ENCODE measurements at regions not wholly inside any gene's neighbourhood (a gene's known extent, or its start where the extent isn't known, plus 50 kb on each side); places are given as distances from the start of the nearest gene placed in this dataset.
A peak's percentile ranks its signal among the peaks of the same experiment; 100 is the strongest.

DNA sequence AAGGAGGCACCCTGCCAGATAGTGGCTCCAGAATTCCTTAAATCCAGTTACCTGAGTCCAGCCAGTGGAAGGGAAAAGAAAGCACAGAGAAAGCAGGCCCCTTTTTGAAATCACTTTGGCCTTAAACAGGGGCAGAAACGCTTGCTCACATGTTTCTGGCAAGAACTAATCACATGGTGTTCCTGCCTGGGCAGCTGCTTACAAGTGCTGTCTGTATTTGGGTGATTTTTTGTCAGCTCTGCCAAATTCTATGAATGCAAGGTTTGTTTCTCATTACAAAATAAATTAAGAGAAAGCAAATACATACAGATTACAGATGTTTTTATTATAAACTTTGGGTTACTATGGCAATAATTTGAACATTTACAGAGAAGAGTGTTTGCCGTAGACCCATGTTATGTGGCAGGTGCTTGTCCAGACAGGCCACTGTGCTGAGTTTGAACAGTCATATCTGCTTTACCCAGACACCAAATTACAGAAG, 1237.8 kb downstream of the SLITRK5 start:
- Mint-ChIP-seq H3K36me3 (no peaks in the 10 kb centered on the region), H3K4me1 (no peaks in the 10 kb centered on the region), H3K4me3 (no peak overlapping the region), H3K27ac (no peak overlapping the region), H3K27me3 (ENCODE audit: low read depth in 2 of 2) (no peaks in the 10 kb centered on the region), H3K9me3 (peaks cover 0 to 8% of the 10 kb centered on the region in 2 donors)
- Histone ChIP-seq H3K4me1 (ENCODE audit: control insufficient read depth, insufficient read depth, low read length) (no peaks in the 10 kb centered on the region), H3K36me3 (ENCODE audit: control insufficient read depth, insufficient read depth, low read length) (no peaks in the 10 kb centered on the region), H3K4me3 (ENCODE audit: low read length) (no peak overlapping the region), H3K27me3 (ENCODE audit: control insufficient read depth, insufficient read depth, low read length) (no peaks in the 10 kb centered on the region), H3K9me3 (ENCODE audit: control insufficient read depth, insufficient read depth, low read length) (no peaks in the 10 kb centered on the region), H3K27ac (ENCODE audit: low read length) (no peak overlapping the region)
- no peak for ATAC-seq
- no peak for DNase-seq
- TF ChIP-seq, protein P1, sequence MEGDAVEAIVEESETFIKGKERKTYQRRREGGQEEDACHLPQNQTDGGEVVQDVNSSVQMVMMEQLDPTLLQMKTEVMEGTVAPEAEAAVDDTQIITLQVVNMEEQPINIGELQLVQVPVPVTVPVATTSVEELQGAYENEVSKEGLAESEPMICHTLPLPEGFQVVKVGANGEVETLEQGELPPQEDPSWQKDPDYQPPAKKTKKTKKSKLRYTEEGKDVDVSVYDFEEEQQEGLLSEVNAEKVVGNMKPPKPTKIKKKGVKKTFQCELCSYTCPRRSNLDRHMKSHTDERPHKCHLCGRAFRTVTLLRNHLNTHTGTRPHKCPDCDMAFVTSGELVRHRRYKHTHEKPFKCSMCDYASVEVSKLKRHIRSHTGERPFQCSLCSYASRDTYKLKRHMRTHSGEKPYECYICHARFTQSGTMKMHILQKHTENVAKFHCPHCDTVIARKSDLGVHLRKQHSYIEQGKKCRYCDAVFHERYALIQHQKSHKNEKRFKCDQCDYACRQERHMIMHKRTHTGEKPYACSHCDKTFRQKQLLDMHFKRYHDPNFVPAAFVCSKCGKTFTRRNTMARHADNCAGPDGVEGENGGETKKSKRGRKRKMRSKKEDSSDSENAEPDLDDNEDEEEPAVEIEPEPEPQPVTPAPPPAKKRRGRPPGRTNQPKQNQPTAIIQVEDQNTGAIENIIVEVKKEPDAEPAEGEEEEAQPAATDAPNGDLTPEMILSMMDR (IDR thresholded peaks at IDR 0.05) = no peak
- WGBS (ENCODE audit: insufficient coverage) = 55% methylated on average over 2 of the region's 2 CpGs
- intact Hi-C loops (cut with micrococcal nuclease) = no loop called here

DNA sequence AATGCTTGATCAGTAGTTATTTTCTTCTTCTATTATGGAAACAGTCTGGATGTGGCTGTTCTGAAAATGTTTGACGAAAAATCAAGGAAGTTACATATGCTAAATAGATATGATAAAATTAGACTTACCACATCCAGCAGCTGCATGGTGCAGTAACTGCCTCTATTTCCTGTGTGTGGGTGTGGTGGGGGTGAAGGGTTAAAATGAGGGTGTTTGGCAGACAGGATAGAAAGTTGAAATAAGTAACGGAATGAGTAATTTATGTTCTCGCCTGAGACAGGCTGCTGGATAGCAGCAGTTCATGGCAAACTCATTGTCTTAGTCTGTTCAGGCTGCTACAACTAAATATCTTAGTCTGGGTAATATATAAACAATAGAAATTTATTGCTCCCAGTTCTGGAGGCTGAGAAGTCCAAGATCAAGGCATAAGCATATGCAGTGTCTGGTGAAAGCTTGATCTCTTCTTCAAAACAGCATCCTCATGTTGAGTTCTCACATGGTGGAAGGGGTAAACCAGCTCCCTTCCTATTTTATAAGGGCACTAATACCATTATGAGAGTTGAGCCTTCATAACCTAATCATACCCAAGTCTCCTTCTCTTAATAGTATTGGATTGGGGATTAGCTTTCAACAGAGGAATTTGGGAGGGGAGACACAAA, 1248.9 kb downstream of the SLITRK5 start:
- DNase-seq = no peak
- Histone ChIP-seq H3K36me3 (ENCODE audit: control insufficient read depth, insufficient read depth, low read length) (no peaks in the 10 kb centered on the region), H3K27ac (ENCODE audit: low read length) (peak overlapping the region; percentile 6), H3K4me1 (ENCODE audit: control insufficient read depth, insufficient read depth, low read length) (peaks cover 8% of the 10 kb centered on the region), H3K4me3 (ENCODE audit: low read length) (no peak overlapping the region), H3K27me3 (ENCODE audit: control insufficient read depth, insufficient read depth, low read length) (no peaks in the 10 kb centered on the region), H3K9me3 (ENCODE audit: control insufficient read depth, insufficient read depth, low read length) (no peaks in the 10 kb centered on the region)
- Mint-ChIP-seq H3K27me3 (ENCODE audit: low read depth in 2 of 2) (no peaks in the 10 kb centered on the region), H3K4me1 (peaks cover 29 to 33% of the 10 kb centered on the region in 2 donors), H3K4me3 (peak overlapping the region; percentile 79), H3K27ac (peak overlapping the region; percentile 82 to 88), H3K9me3 (peaks cover 0 to 3% of the 10 kb centered on the region in 2 donors), H3K36me3 (peaks cover 8% of the 10 kb centered on the region)
- 0% methylated on average over 2 of the region's 3 CpGs for WGBS (ENCODE audit: insufficient coverage)
- TF ChIP-seq, protein P1 (IDR thresholded peaks at IDR 0.05) = no peak
- intact Hi-C loops (cut with micrococcal nuclease) = no loop called here
- ATAC-seq = peak; percentile 91 to 93 (median 93)

DNA sequence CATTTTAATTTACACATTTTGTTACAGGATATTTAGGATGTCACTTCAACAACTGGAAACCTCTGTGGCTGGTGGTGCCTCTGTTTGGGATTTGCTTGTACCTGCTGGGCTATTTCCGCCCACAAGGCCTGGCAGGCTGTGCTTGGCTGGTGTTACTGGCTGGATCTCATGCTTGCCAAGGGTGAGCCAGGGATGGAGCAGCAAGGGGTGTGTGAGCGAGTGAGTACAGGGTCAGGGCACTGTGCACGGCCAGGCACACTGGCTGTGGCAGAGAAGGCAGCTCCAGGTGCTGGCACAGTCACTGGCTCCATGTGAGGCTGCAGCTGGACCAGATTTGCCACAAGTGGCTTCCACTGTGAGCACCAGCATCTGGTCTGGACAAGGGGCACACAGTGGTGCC, 1254.8 kb downstream of the SLITRK5 start:
- WGBS (ENCODE audit: insufficient coverage) = 90% methylated on average over 3 of the region's 3 CpGs
- intact Hi-C loops (cut with micrococcal nuclease) = no loop called here
- Mint-ChIP-seq H3K27me3 (ENCODE audit: low read depth in 2 of 2) (no peaks in the 10 kb centered on the region), H3K4me3 (no peak overlapping the region), H3K9me3 (no peaks in the 10 kb centered on the region), H3K27ac (no peak overlapping the region), H3K4me1 (peaks cover 5 to 6% of the 10 kb centered on the region in 2 donors), H3K36me3 (no peaks in the 10 kb centered on the region)
- H3K27me3 ChIP-seq (ENCODE audit: control insufficient read depth, insufficient read depth, low read length) = no peaks in the 10 kb centered on the region
- peaks cover 15% of the 10 kb centered on the region for H3K9me3 ChIP-seq (ENCODE audit: control insufficient read depth, insufficient read depth, low read length)
- TF ChIP-seq, protein P1 (IDR thresholded peaks at IDR 0.05) = no peak
- no peaks in the 10 kb centered on the region for H3K36me3 ChIP-seq (ENCODE audit: control insufficient read depth, insufficient read depth, low read length)
- H3K27ac ChIP-seq (ENCODE audit: low read length) = no peak overlapping the region
- H3K4me3 ChIP-seq (ENCODE audit: low read length) = no peak overlapping the region
- H3K4me1 ChIP-seq (ENCODE audit: control insufficient read depth, insufficient read depth, low read length) = no peaks in the 10 kb centered on the region
- no peak for DNase-seq
- ATAC-seq = no peak
